Stimulated activated CD8-positive, alpha-beta memory T cell treated with anti-CD3 and anti-CD28 coated beads, Interleukin-7, amount 100 ng/mL, for 4 hours (primary cell): ENCODE measurements at regions not wholly inside any gene's neighbourhood (a gene's known extent, or its start where the extent isn't known, plus 50 kb on each side); places are given as distances from the start of the nearest gene placed in this dataset.

Source experiments
- DNase-seq, 2 donors: peaks; one replicate each; pipeline ENCODE4 v3.0.0-alpha.2; 2020; ENCODE audit warnings: low read depth in 2 of 2

DNA sequence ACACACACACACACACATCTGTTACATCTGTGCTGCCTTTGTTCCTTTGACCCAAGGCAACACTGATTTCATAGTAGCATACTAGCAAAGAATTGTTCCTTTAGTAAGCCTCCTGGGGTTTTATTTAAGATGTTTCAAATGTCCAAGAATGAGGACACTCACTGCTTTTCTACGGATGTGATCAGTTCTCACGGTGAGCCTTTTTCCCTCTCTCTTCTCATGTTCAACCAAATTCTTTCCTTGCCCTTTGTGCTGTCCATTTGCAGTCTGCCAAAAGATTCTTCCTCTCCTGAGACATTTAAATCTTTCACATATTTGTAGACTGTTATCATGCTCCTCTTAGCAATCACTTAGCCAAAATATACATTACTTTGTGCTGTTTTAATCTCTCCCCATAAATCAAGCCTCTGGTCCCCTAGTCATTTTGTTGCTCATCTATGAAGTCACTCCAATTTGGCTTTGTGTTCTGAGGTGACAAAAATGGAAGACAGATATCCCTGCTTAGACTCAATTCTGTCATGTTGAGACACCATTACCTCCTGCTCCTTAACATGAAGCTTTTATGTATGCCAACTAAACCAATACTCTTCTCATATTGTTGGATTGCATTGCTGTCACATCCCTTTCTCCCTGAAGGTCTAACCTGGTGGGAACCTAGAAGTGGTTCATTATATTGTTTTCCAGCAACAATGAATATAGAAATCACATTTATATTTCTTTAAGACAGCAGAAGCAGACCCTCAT is 1605.3 kb upstream of the ACVR2A start:
- no peak for DNase-seq

DNA sequence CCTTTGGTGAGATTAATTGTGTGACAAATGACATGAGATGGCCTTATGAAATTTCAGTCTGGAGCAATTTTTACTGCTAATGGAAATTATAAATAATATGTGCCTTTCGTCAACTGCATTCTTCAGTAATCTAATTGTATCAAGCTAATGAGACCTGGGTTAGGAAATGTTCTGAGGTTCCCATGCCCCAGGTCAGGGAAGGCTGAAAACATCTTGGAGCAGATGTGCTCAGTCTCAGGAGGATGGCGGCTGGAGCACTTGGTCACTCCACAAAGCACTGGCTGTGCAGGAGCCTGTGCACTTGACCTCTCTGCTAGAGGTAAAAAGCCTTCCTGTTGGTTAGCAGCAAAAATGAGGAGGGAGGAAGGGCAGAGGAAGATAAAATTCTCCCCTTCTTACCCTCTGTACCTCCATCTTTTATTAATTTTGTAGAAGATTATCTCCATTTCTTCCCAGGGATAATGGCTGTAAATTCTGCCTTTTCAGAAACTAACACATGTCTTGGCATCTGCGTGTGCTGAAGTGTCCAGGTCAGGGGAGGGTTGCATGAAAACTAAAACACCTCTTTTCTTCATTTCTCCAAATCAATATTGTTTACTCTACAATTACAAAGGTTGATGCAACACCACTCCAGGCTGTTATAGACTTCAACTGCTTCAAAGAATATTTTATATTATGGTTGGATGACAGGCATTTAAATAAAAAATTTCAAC is 1606.4 kb upstream of the ACVR2A start:
- no peak for DNase-seq

DNA sequence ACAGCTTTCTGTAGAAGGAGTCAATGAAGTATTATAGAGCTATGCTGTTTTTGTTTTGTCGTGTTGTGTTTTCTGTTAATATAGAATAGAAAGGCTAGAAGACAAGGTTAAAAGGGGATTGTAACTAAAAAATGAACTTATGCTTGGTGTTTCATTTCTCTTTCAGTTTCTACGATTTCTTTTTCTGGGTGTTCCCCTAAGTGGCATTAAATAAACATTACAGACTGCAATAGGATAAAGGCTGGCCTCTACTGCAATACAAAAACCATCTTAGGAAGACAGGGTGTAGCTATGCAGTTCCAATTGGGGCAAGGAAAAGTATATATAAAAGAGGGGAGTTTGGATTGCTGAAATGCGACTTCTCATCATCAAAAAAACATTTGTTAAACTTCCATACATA is 1609.7 kb upstream of the ACVR2A start:
- no peak for DNase-seq

DNA sequence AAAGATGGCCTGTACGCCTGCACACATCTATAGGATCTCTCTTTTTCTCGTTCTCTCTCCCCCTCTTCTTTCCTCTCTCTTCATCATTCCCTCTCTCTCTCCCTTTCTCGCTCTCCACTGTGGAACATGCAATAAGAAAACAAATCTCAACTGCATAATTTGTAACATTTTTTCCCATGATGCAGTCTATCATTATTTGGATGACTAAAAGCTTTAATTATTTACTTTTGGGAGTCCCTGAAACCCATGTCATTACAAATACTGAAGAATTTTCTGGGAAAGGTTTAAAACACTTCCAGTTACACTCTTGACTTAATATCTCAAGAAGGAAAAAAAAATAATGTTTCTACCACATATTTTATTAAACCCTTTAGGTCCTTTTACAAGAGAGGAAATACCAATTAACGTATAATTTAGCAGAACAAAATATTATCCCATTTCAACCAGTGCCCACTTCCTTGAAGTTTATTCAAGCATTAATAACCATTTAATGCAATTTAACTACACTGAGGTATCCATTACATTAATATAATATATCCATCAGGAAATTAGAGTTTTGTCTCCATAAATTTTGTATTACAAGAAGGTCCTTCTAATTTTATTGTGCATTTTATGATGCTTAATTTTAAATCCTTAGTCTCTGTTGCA is 1615.2 kb upstream of the ACVR2A start:
- DNase-seq = no peak

DNA sequence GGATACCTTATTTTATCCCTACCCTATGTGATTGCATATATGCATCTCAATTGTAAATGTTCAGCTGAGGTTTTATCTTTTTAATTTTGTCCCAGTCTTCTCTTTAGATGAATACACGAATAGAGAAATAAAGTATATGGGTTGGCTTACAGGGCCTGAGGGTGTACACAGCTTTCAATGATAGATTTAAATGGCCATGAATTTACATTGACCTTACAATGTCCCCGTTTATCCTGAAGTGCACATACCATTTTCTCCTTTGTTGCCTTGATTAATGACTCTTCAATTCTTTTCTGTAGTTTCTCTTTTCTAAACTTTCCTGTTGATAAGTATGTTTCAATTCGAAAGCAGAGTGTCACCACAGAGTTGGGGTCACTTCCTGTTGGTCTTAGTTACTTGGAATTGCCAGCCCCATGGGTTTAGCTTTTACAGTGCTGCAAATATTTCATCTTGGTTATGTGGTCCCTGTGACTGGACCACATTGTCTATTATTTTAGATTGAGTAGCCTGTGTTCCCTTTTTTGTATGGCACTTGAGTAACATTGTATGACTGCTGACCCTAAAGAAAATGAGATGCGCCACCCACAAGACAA is 1616.3 kb upstream of the ACVR2A start:
- DNase-seq = no peak

DNA sequence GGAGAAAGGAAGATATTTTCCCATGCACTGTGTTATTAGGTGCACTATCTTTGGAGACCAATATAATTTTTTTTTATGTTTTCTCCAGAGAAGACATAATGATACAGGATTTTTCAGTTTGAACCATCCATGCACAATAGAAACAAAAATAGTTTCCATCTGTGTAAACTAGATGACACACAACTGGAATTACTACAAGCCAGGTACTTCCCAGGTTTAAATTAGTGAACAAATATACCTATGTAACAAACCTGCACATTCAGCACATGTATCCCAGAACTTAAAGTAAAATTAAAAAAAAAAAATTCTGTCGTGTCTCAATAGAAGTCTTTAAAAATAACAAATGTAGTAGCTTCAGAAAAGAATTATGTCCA is 1616.8 kb upstream of the ACVR2A start:
- DNase-seq = no peak

DNA sequence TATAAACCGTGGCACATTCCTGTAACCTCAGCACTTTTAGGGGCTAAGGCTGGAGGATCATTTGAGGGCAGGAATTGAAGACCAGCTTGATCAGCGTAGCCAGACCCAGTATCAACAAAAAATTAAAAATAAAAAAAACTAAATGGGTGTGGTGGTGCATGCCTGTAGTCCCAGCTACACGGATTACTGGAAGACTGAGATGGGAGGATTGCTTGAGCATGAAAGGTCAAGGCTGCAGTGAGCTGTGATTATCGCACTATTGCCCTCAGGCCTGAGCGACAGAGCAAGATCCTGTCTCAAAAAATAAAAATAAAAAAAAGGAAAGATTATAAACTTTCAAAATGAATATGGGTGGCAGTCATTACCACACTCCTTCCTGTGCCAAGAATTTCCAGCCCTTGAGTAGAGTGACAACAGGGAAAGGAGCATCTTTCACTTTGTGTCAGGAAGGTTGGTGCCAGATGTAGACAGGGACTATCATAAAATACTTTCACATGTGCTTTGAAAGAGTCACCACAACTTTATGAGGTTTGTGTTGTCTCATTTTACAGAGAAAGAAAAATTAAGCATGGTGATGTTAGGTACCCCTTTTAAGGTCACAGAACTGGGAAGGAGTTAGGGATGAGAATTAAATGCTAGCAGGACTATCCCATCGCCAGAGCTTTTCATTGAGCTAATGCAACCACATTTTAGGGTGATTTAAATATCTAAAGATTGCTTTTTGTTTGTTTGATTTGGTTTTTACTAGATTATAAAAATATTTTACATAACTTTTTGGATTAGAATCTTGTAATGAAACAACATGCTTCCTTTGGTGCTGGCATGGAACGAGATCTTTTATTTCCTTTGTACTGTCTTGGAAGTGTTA is 1617.4 kb upstream of the ACVR2A start:
- DNase-seq = no peak

DNA sequence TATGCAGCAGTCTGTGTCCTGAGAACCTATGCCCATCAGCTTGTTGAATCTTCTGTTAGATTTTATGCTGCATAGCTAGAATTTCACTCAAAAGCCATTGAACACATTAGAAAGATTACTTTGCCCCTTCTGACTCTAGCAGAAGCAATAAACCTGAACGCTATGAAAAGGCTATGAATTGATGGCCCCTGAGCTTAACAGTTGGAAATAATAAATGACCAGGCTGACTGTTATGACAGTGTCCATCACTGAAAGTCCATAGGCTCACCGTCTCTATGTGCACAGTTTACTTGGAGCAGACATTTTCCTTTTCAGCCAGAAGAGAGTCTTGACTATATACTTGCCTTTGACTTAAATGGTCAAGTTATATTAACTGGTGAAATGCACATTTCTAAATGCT is 1618.8 kb upstream of the ACVR2A start:
- DNase-seq = no peak

DNA sequence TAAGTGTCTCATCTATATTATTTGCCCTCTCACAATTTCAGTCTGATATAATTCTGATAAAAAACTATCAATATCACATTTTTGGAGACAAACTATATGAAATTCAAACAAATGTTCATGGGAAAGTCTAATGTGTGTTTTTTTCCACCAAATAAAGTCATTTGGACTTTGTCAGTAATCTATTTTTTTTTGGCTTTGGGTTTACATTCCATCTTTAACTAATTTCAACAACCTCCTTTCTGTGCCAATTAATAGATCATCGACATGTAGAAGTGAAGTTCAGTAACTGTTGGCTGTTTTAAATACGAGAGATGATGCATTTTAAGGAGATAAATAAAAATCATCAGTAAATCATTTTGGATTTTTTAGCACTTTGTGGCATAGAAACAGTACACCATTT is 1623.0 kb upstream of the ACVR2A start:
- no peak for DNase-seq

DNA sequence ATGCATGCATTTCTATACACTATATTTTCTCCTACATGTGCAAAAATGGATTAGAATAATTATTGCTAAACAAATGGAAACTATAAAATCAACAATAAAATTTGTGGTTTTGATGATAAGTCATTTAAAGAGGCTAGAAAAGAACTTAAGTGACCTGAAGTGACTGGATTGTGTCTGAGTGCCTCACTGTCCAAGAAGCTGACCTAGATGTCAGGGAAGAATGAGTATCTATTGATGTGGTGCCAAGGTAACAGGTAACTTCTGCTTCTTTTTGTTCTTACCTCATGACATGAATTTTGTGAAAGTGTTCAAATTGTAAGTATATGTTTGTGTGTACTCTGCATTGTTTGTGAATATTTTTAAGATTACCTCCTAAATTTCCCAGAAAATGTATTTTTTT is 1623.9 kb upstream of the ACVR2A start:
- DNase-seq = no peak

DNA sequence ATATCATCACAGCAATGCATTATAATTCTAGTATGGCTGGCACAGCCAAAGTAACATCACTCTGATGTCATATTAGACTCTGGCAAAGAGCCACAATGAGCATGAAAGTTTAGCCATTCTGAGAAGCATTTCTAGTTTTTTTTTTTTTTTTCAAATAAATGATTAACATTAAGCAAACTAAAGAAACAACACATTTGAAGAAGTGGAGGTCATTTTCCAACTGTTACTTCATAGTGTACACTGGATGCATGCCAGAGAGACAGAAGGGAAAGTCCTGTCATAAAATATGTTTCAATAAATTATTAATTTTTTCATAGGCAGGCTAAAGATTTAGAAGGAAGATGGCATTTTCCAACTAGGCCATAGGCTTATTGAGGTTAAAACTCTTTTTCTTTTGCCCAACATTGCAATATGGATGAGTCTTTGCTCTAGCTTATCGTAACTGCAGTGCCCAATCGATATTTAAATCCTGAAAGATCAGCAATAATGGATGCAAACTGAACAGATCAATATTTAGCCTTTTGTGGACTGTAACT is 1630.4 kb upstream of the ACVR2A start:
- DNase-seq = no peak

DNA sequence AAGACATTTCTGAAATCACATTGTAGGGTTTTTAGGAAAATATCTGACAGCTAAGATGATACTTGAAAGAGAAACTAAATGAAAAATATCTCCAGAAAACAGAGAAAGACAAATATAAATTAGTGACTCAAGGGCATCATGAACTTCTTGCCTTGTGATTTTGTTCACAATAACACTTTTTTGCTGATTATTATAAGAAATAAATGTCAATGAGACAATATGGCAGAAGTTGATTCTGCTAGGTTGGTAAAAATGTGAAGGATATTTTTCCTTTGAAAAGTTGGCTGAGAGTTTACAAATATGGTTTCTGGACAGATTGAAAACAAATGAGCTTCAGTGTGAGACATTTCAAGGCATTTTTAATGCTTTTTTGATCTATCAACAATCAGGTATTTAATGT is 1631.2 kb upstream of the ACVR2A start:
- no peak for DNase-seq

DNA sequence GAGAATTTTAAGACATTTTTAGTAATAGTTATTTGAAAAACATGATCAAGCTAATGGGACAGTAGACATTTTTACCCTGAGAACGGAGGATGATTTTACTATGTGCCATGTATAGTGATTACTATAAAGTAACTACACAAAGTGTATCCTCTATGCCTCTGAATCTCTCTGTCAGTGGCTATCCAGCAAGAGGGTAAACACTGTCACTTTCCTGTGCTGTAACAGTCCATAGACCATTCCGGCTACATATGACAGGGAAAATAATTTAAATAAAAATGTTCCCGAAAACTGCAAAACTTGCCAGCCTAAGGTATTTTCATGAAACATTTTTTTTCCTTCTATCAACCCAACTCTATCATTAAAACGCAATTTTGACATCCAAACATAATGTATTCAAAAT is 1632.2 kb upstream of the ACVR2A start:
- DNase-seq = no peak

DNA sequence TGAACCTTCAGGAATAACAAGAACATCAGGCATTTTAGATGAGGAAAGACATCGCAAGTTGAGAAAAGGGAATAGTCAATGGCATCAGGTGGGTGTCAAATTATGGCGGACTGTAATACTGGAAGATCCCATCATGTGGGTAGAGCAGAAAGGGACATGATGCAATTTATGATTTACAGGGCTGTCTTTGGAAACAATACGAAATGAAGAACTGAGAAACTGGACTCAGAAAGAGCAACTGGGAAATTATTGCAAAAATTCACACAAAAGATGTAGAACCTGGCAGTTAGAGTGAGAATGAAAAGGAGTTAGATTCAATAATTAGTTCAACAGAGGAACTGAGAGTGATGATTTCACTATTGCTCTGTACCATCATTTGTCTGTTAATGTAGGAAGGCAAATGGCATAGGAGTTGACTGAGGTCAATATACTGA is 1635.0 kb upstream of the ACVR2A start:
- no peak for DNase-seq

DNA sequence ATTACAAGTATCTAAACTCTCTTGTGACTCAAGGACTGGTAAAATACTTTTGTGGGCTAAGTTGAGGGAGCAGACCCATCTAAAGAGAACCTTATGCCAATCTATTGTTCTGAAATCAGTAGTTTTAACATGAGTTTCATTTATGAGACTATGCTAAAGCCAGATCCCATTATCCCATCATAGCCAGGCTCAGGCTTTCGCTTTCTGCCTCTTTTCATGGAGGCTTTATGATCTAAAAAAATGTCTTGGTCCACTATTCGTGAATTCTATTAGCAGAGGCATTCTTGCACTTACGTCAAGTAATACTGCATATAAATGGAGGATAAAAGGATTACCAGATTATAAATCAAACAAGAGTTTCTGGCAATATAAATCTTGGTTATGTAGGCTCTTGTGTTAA is 1636.9 kb upstream of the ACVR2A start:
- DNase-seq = no peak

DNA sequence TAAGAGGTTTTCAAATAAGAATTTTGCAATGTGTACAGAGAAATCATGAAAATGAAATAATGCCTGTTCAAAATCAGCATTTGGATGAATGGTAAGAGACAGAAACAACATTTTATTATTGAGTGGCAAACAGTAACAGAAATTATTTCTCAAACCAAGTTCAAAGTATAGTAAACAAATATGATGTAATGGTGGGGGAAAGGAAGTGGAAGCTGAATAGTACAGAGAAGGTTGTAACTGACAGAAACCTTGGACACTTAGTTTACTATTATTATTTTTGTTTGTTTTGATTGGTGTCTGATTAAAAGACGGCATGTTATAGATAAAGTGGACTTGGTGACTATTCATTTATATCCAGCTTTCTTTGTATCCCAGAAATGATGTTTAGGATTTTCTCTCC is 1637.4 kb upstream of the ACVR2A start:
- DNase-seq = no peak

DNA sequence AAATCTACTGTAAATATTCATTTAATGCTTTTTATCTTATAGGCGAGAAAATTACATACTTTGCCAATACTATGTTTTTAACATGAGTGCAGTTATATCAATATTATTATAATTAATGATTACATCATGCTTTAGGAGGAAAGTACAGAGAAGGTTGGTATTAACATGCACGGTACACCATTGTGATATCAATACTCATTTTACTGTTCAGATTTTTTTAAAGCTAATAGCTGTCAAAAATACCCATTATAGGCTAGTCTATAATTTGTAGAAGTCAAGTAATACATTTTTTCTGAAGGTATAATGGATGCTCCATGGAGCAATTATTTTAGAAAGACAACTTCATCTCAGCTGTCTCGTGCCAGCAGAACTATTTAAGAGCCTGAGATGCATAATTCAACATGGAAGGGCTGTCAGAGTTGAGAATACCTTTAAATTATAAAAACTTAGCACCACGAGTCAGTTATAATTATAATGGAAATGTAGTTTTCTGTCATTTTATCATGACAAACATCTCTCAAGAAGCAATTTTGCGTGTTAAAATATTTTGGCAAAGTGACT is 1641.7 kb upstream of the ACVR2A start:
- DNase-seq = no peak

DNA sequence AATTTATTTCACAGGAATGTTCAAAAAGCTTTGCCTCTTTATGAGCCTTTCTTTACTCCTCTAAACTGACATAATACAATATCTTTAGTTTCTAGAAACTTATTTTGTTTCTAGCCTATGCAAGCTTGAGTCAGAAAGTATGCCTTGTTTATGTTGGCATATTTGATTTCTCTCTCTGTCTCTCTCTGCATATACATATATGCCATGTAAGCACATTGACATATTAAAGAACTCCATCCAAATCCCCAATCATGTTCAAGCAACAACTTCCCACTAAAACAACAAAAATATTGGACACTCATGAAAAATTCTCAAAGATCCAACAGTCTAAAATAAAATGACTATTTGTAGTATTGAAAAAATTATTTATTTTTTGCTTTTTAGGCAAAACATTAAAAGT is 1651.2 kb upstream of the ACVR2A start:
- DNase-seq = no peak

DNA sequence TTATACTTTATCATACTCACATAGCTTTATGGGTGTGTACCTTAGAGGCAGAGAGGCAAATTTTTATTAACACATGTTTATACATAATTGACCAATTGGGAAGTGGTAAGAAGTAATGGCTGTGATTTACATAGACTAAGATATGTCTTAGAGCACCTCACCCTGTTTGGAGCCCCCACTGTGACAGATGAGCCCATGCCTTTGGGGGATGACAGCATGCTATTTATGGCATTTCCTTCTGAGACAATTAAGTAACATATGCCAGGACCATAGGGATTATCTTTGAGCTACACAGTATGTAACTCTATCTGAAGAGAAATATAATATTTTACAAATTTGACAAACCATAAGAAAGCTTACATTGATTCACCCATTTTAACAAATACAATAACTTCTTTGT is 1655.3 kb upstream of the ACVR2A start:
- DNase-seq = no peak

DNA sequence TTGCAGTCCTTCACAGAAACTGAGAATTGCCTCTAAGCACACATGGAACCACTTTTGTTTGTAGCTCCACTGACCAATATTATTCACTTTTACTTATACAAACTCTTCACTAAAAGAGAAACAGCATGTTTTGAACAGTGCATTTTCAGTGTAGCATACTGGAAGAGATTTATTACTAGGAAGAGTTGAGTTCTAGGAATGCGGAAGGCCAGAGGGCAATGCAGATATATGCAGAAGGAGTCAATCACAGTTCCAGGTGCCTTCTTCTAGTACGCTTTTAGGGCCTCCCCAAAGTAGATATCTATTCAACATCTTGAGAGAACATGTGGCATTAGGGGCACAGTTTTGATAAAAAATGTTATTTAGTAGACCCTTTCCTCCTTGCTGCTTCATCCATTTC is 1654.0 kb upstream of the ZEB2 start:
- DNase-seq = no peak

DNA sequence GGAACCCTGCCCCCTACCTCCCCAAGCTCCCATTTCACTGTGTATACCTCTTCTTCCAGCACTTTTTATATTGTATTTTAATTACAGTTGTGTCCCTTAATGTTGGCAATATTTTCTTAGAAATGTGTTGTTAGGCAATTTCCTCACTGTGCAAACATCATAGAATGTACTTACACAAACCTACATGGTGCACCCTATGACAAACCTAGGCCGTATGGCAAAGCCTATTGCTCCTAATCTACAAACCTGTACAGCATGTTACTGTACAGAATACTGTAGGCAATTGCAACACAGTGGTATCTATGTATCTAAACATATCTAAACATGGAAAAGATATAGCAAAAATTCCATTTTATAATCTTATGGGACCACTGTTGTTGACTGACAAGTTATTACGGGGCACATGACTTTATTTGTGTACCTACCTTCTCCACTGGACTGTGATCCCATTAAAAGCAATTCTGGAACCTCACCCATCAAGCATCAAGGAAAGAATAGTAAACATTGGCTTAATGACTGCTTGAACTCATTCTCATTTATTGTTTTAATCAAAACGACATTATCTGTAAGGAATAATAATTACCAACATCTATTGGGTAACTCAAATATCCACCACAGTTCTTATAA is 1641.5 kb upstream of the ZEB2 start:
- DNase-seq = no peak
